NCI-H748 (cell line): ENCODE measurements at regions not wholly inside any gene's neighbourhood (a gene's known extent, or its start where the extent isn't known, plus 50 kb on each side); places are given as distances from the start of the nearest gene placed in this dataset.

ENCODE experiments used
- DNase-seq: peaks from one replicate; lab custom pipeline; 2025; ENCODE audit not compliant: unreplicated experiment; lab: John Stamatoyannopoulos, UW

DNA sequence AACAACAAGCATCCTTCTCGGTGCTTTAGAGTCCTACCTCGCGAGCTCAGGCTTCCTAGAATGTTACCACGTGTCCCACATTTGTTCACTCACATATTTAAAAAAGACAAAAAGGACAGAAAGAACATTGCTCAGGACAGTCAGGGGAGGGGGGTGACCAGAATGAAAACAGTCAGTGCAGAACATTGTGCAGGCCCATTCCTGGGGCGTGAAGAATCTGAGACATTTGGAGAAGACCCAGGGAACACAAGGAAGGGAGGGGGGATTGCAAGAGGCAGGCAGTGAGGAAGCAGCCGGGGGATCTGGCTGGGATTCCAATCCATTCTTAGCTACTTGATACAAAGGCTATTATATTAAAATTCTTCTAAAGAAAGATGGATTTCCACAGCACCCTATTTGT, 270.4 kb upstream of the CITED2 start:
- no peak for DNase-seq

DNA sequence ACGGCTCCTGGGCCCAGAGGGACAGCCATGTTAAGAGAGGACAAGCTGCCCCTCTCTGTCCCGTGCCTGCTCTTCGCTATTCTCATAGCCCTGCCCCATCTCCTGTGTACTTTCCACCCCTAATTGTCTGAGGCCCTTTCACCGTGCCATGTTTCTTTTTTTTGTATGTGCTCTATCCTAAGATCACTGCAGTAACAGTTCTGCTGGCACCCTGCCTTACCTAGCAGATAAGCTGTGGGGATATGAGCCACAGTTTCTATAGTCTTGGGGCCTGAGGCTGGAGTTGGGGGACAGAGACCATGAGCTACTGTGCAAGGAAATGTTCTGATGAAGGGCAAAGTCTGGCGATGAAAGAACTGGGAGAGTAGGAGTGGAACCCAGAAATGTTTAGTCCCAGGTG, 269.5 kb upstream of the CITED2 start:
- DNase-seq = no peak

DNA sequence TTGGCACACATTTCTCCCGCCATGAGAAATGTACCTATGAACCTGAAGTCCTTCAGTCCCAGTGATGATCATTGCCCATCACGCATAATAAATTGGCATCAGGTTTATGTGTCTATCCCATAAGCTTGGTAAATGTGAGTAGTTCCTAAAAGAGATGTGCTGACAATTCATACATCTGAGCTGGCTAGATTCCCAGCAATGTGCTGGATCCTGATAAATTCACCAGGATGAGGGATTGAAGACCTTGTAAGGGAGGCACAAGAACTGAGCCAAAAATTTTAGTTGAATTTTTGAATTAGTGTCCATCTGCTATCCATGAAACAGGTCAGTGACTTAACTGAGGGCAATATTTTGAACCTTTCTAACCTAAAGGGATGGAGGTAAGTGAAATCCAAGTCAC, 267.9 kb upstream of the CITED2 start:
- DNase-seq = no peak

DNA sequence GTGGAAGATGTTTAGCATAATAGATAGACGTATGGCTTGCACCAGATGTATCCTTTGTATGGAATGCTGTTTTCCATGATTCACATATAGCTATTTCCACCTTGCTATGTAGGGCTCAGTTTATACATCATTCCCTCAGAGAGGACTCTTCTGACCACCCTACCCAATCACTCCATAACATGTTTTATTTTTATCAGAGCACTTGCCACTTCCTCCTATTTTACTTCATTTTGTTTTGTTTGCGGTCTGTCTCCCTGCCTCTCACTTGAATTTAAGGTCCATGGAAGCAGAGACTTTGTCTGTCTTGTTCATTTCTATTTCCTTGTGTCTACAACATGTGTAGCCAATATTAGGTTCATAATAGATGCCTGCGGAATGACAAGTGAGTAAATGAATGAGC, 266.9 kb upstream of the CITED2 start:
- no peak for DNase-seq

DNA sequence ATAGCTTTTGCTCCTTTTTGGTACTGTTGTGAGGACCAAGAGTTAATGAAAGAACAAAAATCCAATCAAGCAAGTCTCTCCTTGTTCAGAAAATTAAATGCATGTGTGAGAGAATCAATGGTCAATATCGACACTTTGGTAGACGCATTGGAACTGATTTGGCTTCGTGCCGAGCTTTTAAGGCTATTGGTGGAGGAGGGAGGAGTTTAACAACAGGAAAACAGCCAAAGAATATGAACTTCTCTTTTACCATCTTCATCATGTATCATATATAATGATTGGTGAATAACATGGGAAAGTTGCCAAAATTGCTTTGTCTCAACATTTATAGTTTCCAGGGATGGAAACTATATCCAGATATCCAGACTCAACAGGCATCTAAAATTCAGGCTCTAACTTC, 266.5 kb upstream of the CITED2 start:
- no peak for DNase-seq

DNA sequence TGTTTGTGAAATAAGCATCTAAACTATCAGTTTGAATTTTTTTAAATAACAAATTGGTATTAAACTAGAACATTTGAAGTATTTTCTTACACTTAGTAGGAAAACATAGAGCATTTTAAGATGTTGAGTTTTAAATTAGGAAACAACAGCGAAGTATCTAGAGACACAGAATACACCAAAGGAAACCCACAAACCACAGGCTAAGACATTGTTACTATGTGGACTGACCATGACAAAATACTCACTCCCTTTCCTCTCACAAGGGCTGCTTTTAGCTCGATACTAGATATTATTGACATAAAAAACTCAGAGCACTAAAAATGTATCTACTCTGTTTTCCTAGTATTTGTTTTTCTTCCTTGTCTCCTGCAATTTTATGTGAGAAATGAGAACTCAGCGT, 266.0 kb upstream of the CITED2 start:
- no peak for DNase-seq

DNA sequence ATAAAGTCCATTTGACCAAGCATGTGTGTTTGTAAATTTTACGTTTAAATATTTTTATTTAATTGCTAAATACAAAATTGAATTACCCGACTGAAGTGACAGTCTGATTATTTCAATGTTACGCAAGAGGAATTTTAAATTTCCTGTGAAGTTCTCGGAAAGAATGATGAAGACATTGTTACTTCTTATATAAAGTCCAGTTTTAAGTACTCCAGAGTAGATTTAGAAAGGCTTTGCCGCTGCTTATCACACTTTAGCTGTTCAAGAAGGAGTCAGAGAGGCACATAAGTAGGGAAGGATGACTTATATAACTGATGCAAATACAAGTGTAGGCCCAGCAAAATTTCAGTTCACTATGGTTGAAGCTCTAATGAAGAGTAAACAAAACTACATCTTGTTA, 265.1 kb upstream of the CITED2 start:
- DNase-seq = no peak

DNA sequence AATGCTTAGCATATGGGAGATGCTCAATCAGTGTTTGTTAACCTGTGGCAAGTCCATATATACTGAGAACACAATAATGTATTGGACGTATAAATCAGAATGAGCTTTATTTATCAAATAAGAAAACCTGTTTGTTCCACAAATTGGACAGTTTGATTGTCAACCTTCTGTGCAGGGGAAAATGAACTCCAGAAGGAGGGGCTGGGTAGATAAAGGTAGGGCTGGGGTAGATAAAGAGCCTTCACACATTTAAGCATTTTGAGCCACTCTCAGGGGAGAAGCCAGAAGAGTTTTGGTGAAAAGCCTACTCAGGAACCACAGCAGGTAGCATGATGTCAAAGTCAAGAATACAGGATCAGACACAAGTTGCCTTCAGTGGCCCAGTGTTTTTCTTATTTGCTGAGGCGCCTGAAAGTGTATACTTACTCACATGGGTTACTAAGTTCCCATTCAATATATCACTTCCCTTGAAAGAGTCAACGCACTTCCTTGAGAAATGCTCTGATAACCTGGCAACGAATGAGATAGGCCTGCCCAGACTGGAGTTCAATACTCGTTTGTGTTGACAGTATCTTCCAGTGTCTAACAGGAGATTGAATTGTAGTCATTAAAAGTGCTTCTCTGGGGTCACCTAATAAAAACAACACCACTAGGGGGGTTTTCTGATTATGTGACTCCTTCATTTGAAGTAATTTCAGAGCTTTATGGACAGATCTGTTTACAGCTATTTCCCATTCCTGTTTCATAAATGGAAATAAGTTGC, 263.9 kb upstream of the CITED2 start:
- no peak for DNase-seq

DNA sequence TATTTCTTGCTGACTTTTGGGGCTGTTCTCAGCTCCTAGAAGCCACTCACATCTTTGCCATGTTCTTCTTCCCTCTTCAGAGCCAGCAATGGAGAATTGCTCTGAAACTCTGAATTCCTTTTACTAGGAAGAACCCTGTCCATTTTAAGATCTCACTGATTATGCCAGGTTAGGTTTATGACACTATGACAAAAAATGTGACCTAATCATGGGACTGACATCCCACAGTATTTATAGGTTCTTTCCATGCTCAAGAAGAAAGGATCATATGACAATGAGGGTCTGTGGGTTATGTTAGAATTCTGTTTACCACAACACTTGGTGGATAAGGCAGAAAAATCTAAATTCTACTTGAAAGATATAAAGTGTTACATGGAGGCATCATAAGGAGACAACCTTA, 263.3 kb upstream of the CITED2 start:
- DNase-seq = no peak

DNA sequence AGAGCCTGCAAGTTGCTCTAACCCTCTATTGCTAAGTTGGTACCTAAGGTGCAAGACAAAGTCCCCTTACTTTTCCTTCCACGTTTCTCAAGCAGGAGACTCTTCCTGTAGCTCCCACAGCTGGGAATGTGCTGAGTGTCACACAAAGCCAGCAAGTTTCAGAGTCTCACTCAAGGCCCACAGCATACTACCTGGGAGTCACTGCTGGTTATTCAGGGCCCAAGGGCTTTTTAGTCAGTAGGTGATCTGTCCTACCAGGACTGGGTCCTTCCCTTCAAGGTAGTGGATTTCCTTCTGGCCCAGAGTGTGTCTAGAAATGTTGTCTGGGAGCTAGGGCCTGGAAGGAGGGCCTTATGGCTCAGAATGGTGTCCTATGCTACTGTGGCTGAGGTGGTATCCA, 261.9 kb upstream of the CITED2 start:
- DNase-seq = no peak

DNA sequence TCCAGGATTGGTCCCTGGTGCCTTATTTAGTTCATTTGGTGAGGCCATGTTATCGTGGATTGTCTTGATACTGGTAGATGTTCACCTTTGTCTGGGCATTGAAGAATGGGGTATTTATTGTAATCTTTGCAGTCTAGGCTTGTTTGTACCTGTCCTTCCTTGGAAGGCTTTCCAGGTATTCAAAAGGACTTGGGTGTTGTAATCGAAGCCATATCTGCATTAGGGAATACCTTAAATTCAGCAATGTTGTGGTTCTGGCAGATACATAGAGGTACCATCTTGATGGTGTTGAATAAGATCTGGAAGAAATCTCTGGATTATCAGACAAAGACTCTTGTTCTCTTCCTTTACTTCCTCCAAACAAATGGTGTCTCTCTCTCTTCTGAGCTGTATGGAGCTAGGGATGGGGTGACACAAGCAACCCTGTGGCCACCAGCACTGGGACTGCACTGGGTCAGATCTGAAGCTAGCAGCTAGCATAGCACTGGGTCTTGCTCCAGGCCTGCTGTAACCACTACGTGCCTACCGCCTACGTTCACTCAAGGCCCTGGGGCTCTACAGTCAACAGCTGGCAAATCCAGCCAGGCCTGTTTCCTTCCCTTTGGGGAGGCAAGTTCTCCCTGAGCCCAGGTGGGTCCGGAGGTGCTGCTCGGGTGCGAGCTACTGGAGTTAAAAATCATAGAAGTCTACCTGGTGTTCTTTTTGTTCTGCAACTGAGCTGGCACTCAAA, 261.1 kb upstream of the CITED2 start:
- no peak for DNase-seq

DNA sequence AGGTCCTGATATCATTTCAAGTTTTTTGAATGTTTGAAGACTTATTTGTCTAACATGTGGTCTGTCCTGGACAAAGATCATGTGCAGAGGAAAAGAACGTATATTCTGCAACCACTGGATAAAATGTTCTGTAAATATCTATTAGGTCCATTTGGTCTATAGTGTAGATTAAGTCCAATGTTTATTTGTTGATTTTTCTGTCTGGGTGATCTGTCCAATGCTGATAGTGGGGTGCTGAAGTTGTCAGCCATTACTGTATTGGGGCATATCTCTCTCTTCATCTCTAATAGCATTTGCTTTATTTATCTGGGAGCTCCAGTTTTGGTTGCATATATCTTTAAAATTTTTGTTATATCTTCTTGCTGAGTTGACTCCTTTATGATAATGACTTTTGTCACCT, 258.4 kb upstream of the CITED2 start:
- no peak for DNase-seq

DNA sequence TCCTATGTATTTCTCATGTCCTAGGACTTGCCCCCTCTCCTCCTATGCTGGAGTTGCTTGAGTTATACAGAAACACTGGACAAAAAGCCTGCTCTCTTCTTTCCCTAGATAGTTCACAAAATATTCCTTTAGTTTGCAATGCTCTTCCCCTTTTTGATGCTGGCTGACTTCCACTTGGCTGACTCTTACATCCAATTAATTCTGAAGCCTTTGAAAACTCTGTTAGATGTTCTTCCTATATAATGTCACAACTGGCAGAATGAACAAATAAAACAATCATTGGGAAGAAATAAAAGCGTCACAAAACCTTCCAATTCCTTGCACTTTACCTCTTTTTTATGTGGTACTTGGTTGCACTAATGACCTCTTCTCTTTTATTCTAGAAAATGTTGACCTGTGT, 253.8 kb upstream of the CITED2 start:
- no peak for DNase-seq

DNA sequence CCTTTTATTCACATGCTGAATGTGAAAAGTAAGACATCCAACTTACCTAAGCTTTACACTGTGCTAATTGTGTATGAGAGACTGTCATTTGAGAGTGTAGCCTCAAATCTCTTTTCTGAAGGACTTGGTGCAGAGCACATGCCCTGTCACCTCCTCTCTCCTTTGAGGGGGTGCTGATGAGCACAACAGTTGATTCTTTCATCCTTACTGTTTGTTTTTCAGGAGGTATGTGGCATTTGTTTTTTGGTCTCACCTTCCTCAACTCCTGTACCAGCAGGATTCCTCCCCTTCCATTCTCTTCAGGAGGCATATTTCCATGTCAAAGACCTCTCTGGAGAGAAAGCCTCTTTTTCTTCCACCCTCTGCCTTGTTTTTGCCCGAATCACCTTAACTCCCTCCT, 252.6 kb upstream of the CITED2 start:
- DNase-seq = no peak

DNA sequence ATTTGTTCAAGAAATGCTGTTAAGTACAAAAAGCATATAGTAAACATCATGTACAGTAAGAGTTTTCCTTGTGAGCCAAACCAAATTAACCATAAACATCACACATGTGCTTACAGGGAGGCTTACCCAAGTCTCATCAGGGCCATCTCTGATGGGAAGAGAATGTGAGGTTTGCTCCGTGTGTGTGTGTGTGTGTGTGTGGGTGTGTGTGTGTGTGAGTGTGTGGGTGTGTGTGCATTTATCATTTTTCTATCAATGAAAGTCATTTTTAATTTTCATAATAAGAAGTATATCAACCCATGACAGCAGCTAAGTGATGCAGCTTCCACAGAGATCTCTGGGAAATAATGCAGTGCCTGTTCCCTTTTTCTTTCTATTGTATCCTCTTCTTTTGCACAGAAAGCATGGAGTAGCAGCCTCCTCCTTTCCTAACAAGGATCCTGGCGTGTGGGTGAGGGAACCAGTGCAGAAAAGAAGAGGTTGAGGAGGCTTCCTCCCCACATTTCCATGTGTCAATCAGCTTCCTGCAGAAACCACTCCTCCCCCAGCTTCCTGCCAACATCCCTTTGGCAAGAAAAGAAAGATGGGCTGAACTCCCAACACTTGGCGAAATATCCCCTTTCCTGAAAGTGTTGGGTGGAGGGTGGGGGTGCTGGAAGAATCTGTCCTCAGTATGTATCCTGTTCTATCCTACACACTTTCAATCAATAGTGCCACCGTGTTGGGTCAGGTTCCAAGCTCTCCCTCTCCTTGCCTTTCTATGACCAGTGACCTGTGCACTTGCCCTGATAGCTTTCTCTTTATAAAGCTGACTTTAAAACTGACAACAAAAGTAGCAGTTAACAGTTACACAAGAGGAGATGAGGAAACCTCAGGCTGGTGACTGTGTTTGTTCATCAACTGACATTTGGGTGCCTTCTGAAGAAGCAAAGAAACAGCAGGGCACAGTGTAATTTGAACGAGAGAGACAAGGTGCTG, 251.8 kb upstream of the CITED2 start:
- DNase-seq = no peak

DNA sequence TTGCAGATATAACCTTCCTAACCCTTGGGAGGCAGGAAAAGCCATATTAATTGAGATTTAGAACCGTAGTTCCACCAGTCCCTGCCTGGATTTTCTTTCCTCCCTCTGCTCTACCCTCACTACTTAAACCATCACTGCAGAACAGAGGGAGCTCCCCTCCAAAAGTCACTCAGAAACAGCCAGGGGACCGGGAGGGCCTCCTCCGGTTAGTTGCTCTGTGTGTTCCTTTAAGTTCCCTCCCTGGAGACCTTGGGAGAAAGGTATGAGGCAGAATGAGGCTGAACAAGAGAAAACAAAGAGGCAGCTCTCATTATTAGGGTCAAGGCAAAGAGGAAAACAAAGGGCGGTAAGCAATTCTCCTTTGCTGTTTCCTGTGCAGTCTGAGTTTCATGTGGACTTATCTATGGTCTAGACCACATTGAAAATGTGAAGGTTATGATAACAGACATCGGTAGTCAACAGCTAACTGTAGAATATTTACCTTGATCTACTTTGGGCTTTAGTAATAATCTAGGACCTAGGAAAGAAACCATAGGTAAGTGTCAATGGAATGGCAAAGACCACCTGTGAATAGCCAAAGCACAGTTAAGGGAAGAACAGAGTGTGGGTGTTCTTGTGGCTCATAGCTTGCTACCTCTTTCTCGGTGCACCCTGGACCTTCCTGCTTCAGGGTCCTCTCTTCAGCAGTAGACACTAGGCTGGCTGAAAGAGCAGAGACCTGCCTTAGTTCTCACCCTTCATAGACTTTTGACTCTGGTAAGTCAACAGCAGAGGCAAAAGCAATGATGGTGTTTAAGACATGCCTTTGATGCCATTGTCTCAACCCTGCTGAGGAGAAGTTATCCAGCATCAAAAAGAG, 250.9 kb upstream of the CITED2 start:
- DNase-seq = no peak

DNA sequence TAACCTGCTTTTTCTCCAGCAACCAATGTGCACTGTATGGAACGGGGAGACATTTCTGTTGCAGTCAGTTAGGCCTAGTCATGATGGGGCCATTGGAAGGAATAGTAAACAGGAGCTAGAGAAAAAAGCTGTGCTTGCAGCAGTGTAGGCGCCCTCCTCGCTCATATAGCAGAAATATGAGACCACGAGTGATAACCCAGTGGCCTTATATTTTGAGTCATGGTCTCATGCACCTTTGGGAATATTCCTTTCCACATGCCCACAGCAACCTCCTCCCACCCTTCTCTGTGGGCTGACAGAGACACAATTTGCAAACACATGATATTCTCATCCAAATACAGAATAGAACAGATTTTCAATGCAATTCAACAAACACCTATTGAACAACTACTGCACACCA, 248.9 kb upstream of the CITED2 start:
- DNase-seq = no peak

DNA sequence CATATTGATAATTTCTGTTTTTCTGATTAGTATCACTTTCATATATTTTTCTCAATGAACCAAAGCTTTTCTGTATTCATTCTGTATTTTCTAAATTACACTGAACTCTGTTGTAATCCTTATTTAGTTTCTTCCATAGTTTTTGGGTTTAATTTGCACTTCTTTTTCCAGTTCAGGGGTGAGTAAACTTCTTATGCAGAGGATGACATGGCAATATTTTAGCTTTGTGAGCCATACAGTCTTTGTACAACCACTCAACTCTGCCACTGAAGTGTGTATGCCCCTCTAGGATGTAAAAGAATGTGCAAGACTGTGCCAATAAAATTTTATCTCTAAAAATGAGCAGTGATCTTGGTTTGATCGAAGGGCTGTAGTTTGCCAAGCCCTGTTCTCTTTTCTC, 239.0 kb upstream of the CITED2 start:
- no peak for DNase-seq

DNA sequence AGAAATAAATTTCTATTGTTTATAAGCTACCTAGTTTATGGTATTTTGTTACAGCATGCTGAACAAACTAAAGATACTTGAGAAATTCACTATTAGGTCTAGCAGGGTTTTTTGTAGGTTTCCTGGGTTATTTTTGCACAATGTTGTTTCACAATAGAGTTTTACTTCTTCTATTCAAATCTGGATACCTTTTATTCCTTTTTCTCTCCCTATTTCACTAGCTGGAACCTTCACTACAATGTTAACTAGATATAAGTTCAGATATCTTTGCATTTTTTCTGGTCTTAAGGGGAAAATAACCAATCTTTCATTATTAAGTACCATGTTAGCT, 237.7 kb upstream of the CITED2 start:
- no peak for DNase-seq

DNA sequence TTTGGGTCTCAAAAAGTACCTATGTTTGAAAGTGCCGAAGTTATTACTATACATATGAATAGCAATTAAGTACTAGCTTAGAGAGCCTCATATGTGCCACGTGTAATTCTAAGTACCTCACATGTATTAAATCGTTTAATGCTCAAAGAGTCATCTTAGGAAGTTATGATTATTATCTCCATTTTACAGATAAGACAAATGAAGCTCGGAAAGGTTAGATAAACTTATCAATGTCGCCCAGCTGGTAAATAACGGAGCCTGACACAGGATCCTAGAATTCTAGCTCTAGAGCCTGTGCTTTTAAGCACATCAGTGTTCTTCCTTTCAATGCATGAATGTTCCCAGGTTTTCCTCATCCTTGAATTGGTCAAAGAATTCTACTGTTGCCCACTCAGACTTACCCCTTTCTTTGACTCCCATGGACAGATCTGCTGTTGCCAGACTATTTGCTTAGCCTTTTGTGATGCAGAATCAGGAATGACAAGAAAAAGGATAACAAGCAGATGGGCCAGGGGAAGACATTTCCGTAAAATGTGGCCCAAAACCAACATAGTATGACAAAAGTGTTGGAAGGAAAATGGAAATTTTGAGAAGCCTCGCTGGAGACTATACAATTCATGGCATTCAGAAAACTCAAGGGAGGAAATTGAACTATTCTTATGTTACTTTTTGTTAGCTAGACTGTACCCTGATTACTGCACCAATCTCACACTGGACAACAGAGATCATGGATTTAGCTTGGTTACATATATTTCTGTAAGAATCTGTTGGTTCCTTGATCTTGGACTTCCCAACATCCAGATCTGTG, 237.1 kb upstream of the CITED2 start:
- DNase-seq = no peak
